Loucy (cell line): ENCODE measurements at regions not wholly inside any gene's neighbourhood (a gene's known extent, or its start where the extent isn't known, plus 50 kb on each side); places are given as distances from the start of the nearest gene placed in this dataset.

Experiments
- CTCF ChIP-seq: fragments of 200-600 bp; sonication (generic); conservative IDR thresholded peaks from 2 replicates; pipeline ENCODE4 v1.5.1; 2014; ENCODE audit warnings: mild to moderate bottlenecking, antibody characterized with exemption, low read length
- EZH2phosphoT487 ChIP-seq: fragments of 200-600 bp; IDR thresholded peaks from 2 replicates; pipeline ENCODE4 v1.6.1; 2018; ENCODE audit warnings: antibody characterized with exemption, mild to moderate bottlenecking, moderate library complexity, borderline replicate concordance

- TF ChIP-seq CTCF (no peak), EZH2phosphoT487 (no peak)
Measured at GRCh38 chr10:113317489-113317888, 235.4 kb upstream of the HABP2 start.
